ENCODE measurements at regions not wholly inside any gene's neighbourhood (a gene's known extent, or its start where the extent isn't known, plus 50 kb on each side); places are given as distances from the start of the nearest gene placed in this dataset.
"Not testable (repeated sequence)": the region's sequence is repeated elsewhere in the genome, so short reads cannot be mapped to it uniquely, and the experiment has no call there.

DNA sequence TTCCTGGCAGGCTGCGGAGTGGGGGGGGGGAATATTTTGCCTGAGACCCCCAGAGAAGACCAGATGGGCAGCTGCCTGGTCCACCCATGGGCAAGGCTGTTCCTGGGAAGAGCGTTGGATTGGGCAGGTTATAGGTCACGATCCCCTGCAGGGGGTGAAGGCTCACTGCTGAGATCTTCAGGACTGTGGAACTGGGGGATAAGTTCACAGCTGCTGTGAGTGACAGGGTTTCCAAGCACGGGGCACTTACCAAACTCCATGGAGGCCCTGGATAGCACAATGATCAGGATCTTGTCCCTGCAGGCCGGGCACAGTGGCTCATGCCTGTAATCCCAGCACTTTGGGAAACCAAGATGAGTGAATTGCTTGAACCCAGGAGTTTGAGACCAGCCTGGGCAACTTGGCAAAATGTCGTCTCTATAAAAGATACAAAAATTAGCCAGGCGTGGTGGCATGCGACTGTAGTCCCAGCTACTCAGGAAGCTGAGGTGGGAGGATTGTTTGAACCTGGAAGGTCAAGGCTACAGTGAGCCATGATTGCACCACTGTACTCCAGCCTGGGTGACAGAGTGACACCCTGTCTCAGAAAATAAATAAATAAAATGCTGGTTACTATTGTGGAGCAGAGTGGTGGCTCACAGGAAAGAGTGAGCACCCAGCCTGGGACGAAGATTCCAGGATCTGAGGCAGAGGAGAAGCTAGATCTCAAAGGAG lies 68.0 kb upstream of the HELT start:
- no peak for DNase-seq

DNA sequence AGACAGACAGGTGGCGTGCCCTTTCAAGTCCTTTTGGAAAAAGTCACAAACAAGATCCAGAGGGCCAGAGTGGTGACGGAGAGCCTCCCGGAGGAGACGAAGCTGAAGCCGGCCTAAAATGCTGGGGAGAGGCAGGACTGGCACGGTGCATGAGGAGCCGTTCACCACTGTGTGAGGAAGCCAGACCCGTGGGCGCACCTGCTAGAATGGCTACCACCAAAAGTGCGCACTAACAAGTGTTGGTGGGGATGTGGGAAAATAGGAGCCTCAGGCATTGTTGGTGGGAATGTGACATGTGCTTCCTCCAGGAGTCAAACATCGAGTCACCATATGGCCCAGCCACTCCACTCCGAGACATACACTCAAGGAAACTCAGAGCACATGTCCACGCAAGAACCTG lies 67.4 kb upstream of the HELT start:
- no peak for DNase-seq

DNA sequence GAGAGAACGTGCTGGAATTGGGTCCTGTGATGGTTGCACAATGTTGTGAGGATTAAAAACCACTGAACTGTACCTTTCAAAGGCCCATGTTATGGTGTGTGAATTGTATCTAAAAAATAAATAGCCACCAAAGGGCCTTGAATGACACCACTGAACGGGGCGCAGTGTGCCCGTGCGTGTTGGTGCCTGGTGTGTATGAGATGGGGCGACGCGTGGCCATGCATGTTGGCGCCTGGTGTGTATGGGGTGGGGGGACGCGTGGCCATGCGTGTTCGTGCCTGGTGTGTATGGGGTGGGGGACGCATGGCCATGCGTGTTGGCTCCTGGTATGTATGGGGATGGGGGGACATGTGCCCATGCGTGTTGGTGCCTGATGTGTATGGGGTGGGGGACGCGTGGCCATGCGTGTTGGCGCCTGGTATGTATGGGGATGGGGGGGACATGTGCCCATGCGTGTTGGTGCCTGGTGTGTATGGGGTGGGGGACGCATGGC lies 66.6 kb upstream of the HELT start:
- DNase-seq: no peak

DNA sequence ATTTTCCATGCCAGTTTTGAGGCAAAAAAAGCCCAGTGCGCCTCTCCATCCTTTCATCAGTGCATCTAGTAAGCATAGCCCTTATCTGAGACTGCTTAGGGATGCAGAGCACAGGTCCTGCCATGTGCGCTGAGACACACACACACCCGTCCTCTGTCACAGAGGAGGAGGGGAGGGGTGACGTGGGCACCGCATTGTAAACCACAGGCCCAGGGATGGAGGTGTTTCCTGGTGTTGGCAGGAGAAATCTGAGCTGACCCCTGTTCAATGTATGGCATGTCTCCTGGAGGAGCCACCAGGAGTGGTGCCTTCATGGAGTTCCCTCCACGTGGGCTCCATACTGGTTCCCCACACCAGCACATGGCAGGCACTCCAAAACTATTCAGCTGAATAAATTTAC lies 65.8 kb upstream of the HELT start:
- no peak for DNase-seq

DNA sequence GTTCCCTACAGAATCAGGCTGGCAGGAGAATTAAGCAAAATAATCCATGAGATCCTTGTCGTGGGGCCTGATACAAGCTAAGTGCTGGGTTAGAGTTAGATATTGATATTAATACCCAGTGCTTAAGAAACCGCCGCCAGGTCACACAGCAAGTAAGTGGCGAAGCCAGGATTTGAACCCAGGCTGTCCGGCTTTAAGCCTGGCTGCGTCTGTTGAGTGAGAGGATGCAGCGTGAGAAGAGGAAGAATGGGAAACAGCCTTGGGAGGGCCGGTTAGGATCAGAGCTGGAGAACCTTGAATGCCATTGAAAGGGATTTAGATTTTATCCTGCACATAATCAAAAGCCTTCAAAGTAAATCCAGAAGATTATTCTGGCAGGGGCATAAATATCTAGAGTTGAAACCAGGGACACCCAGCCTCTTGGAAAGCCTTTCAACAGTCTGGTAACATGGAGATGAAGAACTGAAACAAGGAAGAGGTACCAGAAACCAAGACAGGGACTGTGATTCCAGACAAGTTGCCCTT lies 64.8 kb upstream of the HELT start:
- DNase-seq: no peak

DNA sequence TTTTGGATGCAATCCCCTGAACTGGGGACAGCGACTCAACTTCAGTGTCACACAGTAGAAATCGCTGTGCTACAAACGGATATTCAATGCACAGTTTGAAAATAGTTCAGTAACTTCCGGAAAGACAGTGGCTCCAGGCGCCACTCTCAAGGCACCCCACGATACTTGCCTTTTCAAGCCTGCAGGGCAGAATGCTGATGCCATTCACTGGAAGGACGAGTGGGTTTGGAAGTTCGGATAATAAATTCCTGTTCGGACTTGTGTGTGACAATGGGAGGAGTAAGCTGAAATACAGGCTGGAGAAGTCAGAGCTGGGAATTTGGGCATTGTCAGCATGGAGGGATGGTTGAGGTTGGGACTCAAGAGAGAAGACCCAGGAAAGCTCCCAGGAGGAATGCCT lies 64.3 kb upstream of the HELT start:
- DNase-seq: no peak

DNA sequence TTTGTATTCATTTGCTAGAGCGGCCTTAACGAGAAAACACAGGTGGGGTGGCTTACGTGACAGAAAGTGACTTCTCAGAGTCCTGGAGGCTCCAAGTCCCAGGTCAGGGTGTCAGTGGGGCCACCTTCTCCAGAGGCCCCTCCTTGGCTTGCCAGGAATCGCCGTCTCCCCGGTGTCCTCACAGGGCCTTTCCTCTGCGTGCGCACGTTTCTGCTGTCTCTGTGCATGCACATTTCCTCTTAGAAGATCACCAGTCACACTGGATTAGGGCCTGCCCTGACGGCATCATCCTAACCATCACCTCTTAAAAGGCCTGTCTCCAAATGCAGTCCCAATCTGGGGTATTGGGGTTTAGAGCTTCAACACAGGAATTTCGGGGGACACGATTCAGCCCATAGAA lies 63.8 kb upstream of the HELT start:
- no peak for DNase-seq

DNA sequence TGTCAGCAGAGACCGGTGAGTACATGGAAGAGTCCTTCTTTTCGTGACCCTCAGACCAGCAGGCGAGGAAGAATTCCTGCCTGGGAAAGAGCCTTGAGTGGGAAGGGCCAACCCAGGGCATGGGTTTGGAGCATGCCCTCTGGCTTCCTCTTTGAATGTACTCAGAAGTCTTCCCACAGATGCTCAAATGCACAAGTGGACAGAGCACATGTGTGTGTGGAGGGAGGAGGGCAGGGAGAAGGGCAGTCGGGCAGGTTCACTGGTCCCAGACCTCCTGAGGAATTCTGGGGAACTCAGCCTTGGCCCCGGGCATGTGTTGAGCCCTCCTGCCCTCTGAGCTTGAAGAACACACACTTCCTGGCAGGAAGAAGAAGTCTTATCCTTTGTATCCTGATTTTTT lies 63.2 kb upstream of the HELT start:
- DNase-seq: no peak

DNA sequence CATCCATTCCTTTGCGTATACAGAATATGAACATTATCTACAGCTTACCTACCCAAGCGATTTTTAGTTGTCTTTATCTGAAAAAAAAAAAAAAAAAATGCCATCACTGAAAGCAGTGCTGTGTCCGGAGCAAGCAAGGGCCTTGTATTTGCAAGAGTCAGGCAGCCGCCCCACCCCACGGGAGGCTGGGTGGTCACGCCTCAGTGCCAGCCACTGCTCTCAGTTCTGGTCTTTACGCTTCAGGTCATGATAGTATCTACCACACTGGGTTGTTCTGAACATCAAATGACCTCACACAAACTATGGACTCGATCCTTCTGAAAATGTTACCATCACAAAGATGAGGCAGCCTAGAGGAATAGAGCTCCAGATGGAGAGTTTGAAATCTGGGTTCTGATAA lies 62.7 kb upstream of the HELT start:
- no peak for DNase-seq

DNA sequence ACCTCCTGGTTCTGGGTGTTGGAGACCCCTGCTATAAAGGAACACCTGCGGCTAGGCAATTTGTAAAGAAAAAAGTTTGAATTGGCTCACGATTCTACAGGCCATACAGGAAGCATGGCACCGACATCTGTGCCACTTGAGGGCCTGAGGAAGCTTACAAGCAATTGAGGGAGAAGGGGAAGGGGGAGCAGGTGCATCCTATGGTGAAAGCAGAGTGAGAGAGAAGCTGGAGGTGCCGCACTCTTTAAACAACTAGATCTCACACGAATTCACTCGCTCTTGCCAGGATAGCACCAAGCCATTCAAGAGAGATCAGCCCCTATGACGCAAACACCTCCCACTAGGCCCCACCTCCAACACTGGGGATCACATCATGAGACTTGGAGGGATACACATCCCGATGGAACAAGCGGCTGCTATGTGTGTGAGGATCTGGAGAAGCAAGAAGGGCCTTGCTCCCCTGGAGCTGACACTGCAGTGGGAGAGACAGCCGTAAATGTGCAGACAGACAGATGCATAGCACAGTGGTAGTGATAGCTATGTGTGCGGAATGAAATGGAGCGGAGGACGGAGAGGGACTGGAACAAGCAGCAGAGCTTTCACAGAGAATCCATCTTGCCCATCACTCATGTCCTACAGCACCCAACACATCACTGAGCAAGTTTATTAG lies 60.7 kb upstream of the HELT start:
- no peak for DNase-seq

DNA sequence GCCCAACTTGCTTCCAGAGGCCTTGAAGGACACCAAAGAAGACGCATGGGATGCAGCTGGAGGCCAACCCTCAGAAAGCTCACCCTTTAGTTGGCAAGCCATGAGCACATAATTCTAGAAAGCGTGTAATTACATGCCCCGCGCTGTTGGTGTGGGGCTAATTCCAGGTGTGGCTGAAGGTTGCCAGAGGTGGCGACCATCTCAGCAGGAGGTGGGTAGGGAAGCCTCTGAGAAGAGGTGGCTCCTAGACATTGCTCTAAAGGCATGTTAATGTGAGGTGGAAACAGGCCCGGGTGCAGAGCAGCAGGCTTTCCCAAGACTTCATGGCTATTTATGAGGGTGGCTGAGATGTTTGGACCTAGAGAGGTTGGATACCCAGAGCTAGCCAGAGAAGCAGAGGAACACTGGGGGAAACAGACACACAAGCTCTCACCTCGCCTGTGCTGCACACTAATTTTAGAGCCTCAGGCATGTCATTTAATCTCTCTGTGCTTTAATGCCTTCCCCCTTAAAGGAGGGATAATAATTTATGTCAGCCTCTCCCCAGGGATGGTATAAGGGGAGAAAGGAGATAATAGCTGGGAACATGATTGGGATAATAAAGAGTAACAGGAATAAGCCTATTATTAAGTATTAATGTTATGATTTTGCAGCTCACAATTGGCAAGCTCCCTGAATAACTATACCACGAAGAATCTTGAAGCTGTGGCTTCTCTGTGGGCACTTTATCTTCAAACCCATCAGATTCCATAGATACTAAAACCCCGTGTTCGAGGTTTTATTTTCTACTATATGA lies 60.0 kb upstream of the HELT start:
- no peak for DNase-seq

DNA sequence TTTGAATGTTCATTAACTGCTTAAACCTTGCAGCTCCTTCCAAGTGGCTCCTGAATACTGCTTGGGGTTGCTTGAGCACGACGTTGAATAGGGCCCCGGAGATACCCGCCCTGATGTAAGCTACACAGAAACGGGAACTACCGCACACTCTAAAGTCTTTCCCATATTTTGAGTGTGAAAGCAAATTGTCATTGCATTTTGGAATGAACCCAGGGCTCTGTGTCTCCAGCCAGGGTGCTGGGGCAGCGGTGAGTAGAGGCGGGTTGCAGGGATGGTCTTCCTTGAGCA lies 59.4 kb upstream of the HELT start:
- DNase-seq: no peak

DNA sequence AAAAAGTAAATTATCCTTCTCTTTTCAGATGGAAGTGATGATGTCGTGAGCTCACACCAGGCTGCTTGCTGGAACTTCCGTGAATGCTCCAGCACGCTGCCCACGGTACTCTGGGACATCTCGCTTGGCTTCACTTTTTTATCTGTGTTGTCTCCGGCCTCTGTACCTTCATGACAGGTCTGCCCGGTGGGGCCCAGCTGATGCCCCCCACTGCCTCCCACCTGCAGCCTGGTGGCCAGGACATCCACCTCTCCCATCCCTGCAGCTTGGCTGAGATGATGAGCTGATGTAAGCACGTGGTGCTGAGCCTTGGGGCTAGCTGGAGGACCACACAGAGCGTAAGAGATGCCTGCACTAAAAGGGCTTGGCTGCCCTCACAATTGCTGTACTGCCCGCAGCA lies 59.0 kb upstream of the HELT start:
- no peak for DNase-seq

DNA sequence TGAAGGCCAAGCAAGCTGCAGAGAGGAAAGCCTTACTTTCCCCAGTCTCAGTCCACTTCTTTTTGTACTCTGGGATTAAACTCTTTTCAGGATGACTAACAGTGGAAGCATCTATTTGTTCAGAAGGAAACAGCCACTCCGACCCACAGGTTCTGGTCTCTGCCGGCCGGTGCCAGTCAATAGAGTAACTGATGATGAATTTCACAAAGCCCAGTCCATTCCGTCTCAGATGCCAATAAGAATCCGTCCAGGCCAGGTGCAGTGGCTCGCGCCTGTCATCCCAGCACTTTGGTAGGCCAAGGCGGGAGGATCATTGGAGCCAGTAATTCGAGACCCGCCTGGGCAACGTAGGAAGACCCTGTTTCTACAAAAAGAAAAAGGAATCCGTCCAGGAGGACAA lies 58.5 kb upstream of the HELT start:
- DNase-seq: no peak

DNA sequence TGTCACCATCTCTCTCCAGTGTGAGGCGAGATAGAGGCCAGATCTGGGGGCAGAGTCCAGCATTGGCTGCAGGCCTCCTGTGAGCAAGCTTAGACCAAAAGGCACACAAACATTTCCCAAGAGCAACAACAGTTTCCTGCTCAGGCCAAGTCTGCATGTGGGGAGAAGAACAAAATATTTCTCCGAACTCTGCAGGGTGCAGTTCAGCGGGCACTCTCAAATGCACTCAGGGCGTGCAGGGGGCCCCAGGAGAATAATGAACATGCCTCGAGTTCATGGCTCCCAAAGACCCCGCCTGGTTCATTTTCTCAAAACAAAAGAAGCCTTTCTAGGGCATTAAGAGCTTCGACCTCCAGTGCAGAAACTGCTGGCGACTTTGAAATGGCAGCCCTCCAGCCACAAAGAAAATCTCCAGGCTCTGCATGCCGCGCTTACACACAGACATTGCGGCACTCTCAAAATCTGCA lies 57.8 kb upstream of the HELT start:
- DNase-seq: no peak

DNA sequence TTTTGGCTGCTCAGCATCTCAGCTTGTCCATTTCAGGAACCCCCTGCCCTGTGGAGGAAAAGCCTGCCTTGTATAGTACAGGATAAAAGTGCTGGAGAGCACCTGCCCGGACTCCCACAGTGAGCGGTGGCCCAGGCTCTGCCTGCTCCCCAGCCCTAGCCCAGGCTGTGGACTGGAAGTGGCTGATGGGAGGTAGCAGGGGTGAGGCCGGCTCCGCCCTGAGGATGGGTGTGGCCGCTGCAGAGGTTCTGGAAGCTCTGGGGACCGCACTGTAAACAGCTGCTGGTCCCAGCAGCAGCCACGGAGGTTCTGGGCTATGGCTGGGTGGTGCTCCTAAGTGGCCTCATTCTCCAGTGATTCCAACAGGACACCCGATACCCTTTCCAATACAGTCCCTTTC lies 56.6 kb upstream of the HELT start:
- DNase-seq: no peak

DNA sequence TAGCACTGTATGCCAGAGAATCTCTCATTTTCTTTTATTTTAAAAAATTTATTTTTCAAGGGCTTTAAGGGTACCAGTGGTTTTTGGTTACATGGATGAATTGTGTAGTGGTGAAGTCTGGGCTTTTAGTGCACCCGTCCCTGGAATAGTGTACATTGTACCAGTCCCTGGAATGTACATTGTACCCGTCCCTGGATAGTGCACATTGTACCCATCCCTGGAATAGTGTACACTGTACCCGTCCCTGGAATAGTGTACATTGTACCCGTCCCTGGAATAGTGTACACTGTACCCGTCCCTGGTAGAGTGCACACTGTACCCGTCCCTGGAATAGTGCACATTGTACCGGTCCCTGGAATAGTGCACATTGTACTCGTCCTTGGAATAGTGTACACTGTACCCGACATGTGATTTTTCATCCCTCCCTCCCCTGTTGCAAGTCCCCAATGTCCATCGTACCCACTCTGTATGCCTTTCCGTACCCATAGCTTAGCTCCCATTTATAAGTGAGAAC lies 56.1 kb upstream of the HELT start:
- DNase-seq: no peak

DNA sequence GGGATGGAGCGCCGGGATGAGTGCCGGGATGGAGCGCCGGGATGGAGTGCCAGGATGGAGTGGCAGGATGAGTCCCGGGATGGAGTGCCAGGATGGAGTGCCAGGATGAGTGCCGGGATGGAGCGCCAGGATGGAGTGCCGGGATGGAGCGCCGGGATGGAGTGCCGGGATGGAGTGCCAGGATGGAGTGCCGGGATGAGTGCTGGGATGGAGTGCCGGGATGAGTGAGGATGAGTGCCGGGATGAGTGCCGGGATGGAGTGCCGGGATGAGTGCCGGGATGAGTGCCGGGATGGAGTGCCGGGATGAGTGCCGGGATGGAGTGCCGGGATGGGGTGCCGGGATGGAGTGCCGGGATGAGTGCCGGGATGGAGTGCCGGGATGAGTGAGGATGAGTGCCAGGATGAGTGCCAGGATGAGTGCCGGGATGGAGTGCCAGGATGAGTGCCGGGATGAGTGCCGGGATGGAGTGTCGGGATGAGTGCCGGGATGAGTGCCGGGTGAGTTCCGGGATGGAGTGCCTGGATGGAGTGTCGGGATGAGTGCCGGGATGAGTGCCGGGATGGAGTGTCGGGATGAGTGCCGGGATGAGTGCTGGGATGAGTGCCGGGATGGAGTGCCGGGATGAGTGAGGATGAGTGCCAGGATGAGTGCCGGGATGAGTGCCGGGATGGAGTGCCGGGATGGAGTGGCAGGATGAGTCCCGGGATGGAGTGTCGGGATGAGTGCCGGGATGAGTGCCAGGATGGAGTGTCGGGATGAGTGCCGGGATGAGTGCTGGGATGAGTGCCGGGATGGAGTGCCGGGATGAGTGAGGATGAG lies 52.9 kb upstream of the HELT start:
- DNase-seq: not testable (repeated sequence)

DNA sequence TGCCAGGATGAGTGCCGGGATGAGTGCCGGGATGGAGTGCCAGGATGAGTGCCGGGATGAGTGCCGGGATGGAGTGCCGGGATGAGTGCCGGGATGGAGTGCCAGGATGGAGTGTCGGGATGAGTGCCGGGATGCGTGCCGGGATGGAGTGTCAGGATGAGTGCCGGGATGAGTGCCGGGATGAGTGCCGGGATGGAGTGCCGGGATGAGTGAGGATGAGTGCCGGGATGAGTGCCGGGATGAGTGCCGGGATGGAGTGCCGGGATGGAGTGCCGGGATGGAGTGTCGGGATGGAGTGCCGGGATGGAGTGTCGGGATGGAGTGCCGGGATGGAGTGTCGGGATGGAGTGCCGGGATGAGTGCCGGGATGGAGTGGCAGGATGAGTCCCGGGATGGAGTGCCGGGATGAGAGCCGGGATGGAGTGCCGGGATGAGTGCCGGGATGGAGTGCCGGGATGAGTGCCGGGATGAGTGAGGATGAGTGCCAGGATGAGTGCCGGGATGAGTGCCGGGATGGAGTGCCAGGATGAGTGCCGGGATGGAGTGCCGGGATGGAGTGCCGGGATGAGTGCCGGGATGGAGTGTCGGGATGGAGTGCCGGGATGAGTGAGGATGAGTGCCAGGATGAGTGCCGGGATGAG lies 52.1 kb upstream of the HELT start:
- DNase-seq: not testable (repeated sequence)

DNA sequence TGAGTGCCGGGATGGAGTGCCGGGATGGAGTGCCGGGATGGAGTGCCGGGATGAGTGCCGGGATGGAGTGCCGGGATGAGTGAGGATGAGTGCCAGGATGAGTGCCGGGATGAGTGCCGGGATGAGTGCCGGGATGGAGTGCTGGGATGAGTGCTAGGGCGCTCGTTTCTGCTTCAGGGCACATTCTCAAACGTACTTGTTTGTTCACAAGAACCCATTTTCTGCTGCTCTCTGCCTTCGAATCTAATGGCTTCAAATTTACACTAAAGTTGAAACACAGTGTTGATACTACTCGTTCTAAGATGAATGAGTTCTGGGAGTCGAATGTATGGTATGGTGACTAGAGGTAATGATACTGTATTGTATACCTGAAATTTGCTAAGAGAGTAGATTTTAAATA lies 50.6 kb upstream of the HELT start:
- DNase-seq: not testable (repeated sequence)

DNA sequence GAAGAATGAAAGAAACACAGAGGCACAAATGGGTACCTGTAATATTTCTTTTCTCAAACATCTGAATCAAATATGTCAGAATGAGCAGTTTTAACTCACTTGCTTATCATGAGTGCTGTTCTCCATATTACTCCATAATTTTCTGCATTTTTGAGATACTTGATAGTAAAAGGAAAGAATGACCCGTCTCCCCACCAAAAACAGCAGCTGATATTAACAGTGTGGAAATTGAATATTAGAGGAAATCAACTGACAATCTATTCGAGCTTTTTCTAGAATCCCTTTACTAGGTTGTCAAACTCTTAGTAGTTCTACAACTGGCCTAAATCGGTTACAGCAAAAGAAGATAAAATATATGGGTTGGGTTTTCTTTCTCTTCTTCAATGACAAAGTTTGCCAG lies 49.9 kb upstream of the HELT start:
- DNase-seq: no peak
